ENCODE measurements at regions not wholly inside any gene's neighbourhood (a gene's known extent, or its start where the extent isn't known, plus 50 kb on each side); places are given as distances from the start of the nearest gene placed in this dataset.
"Not testable (repeated sequence)": the region's sequence is repeated elsewhere in the genome, so short reads cannot be mapped to it uniquely, and the experiment has no call there.

- H3K36me3 ChIP-seq (ENCODE audit: control insufficient read depth, insufficient read depth, low read length) = no peaks in the 10 kb centered on the region
- 0 out of 2 replicates have a peak, but pooled peaks cover 1% of the 10 kb centered on the region for H3K4me1 ChIP-seq (ENCODE audit: control insufficient read depth, insufficient read depth, low read length)
- no peaks in the 10 kb centered on the region for H3K27me3 ChIP-seq (ENCODE audit: control insufficient read depth, insufficient read depth, low read length)
- no peak for DNase-seq (ENCODE audit: low read depth, low spot score)
- no peaks in the 10 kb centered on the region for H3K9me3 ChIP-seq (ENCODE audit: control insufficient read depth, insufficient read depth, low read length)
- no peak overlapping the region for H3K27ac ChIP-seq (ENCODE audit: low read length)
- no peak overlapping the region for H3K4me3 ChIP-seq (ENCODE audit: low read length)
- no CpG with 5 or more reads among the region's 6 CpGs for WGBS (ENCODE audit: insufficient coverage, insufficient read length)
These were observed 515.3 kb upstream of the NR5A2 start for GRCh38 chr1:199512037-199512710.

GRCh38 chr1:199515261-199515660 lies 512.2 kb upstream of the NR5A2 start:
- no peaks in the 10 kb centered on the region for H3K27me3 ChIP-seq (ENCODE audit: control insufficient read depth, insufficient read depth, low read length)
- DNase-seq (ENCODE audit: low read depth, low spot score) = no peak
- H3K4me3 ChIP-seq (ENCODE audit: low read length) = no peak overlapping the region
- 0 out of 2 replicates have a peak, but pooled peaks cover 1% of the 10 kb centered on the region for H3K4me1 ChIP-seq (ENCODE audit: control insufficient read depth, insufficient read depth, low read length)
- H3K27ac ChIP-seq (ENCODE audit: low read length) = no peak overlapping the region
- 100% methylated on average over 1 of the region's 4 CpGs for WGBS (ENCODE audit: insufficient coverage, insufficient read length)
- no peaks in the 10 kb centered on the region for H3K9me3 ChIP-seq (ENCODE audit: control insufficient read depth, insufficient read depth, low read length)
- no peaks in the 10 kb centered on the region for H3K36me3 ChIP-seq (ENCODE audit: control insufficient read depth, insufficient read depth, low read length)

- Histone ChIP-seq H3K27ac (ENCODE audit: low read length) (no peak overlapping the region), H3K4me1 (ENCODE audit: control insufficient read depth, insufficient read depth, low read length) (no peaks in the 10 kb centered on the region), H3K4me3 (ENCODE audit: low read length) (no peak overlapping the region), H3K36me3 (ENCODE audit: control insufficient read depth, insufficient read depth, low read length) (no peaks in the 10 kb centered on the region), H3K27me3 (ENCODE audit: control insufficient read depth, insufficient read depth, low read length) (no peaks in the 10 kb centered on the region), H3K9me3 (ENCODE audit: control insufficient read depth, insufficient read depth, low read length) (no peaks in the 10 kb centered on the region)
- WGBS (ENCODE audit: insufficient coverage, insufficient read length) = no CpG with 5 or more reads among the region's 1 CpG
- no peak for DNase-seq (ENCODE audit: low read depth, low spot score)
These were observed 505.2 kb upstream of the NR5A2 start for GRCh38 chr1:199522338-199522737.

GRCh38 chr1:199522936-199523335 lies 504.6 kb upstream of the NR5A2 start:
- WGBS (ENCODE audit: insufficient coverage, insufficient read length) = no CpG with 5 or more reads among the region's 2 CpGs
- no peaks in the 10 kb centered on the region for H3K9me3 ChIP-seq (ENCODE audit: control insufficient read depth, insufficient read depth, low read length)
- H3K27ac ChIP-seq (ENCODE audit: low read length) = no peak overlapping the region

GRCh38 chr1:199529324-199529723 lies 498.2 kb upstream of the NR5A2 start:
- H3K36me3 ChIP-seq (ENCODE audit: control insufficient read depth, insufficient read depth, low read length) = no peaks in the 10 kb centered on the region
- H3K4me3 ChIP-seq (ENCODE audit: low read length) = no peak overlapping the region
- WGBS (ENCODE audit: insufficient coverage, insufficient read length) = no CpG with 5 or more reads among the region's 1 CpG
- 0 out of 2 replicates have a peak, but pooled peaks cover 2% of the 10 kb centered on the region for H3K9me3 ChIP-seq (ENCODE audit: control insufficient read depth, insufficient read depth, low read length)
- no peak for DNase-seq (ENCODE audit: low read depth, low spot score)
- no peak overlapping the region for H3K27ac ChIP-seq (ENCODE audit: low read length)
- H3K4me1 ChIP-seq (ENCODE audit: control insufficient read depth, insufficient read depth, low read length) = no peaks in the 10 kb centered on the region
- no peaks in the 10 kb centered on the region for H3K27me3 ChIP-seq (ENCODE audit: control insufficient read depth, insufficient read depth, low read length)

More at GRCh38 chr1:199522936-199523335, 504.6 kb upstream of the NR5A2 start:
- Histone ChIP-seq H3K36me3 (ENCODE audit: control insufficient read depth, insufficient read depth, low read length) (no peaks in the 10 kb centered on the region), H3K4me1 (ENCODE audit: control insufficient read depth, insufficient read depth, low read length) (no peaks in the 10 kb centered on the region), H3K4me3 (ENCODE audit: low read length) (no peak overlapping the region), H3K27me3 (ENCODE audit: control insufficient read depth, insufficient read depth, low read length) (no peaks in the 10 kb centered on the region)
- DNase-seq (ENCODE audit: low read depth, low spot score) = no peak

- not testable (repeated sequence) for H3K36me3 ChIP-seq (ENCODE audit: control insufficient read depth, insufficient read depth, low read length); H3K4me3 ChIP-seq (ENCODE audit: low read length); H3K9me3 ChIP-seq (ENCODE audit: control insufficient read depth, insufficient read depth, low read length); DNase-seq (ENCODE audit: low read depth, low spot score); H3K27ac ChIP-seq (ENCODE audit: low read length); H3K27me3 ChIP-seq (ENCODE audit: control insufficient read depth, insufficient read depth, low read length); H3K4me1 ChIP-seq (ENCODE audit: control insufficient read depth, insufficient read depth, low read length)
- no CpG with 5 or more reads among the region's 4 CpGs for WGBS (ENCODE audit: insufficient coverage, insufficient read length)
These were observed 494.1 kb upstream of the NR5A2 start for GRCh38 chr1:199533361-199533760.

- Histone ChIP-seq H3K9me3 (ENCODE audit: control insufficient read depth, insufficient read depth, low read length) (no peaks in the 10 kb centered on the region), H3K27me3 (ENCODE audit: control insufficient read depth, insufficient read depth, low read length) (no peaks in the 10 kb centered on the region), H3K4me1 (ENCODE audit: control insufficient read depth, insufficient read depth, low read length) (no peaks in the 10 kb centered on the region; the same call in 1 of the 2 replicates), H3K36me3 (ENCODE audit: control insufficient read depth, insufficient read depth, low read length) (no peaks in the 10 kb centered on the region), H3K4me3 (ENCODE audit: low read length) (no peak overlapping the region), H3K27ac (ENCODE audit: low read length) (no peak overlapping the region)
- DNase-seq (ENCODE audit: low read depth, low spot score) = peak; percentile 9
- WGBS (ENCODE audit: insufficient coverage, insufficient read length) = no CpG with 5 or more reads among the region's 1 CpG
These were observed 481.7 kb upstream of the NR5A2 start for GRCh38 chr1:199545780-199546179.

- no CpG with 5 or more reads among the region's 2 CpGs for WGBS (ENCODE audit: insufficient coverage, insufficient read length)
- H3K9me3 ChIP-seq (ENCODE audit: control insufficient read depth, insufficient read depth, low read length) = no peaks in the 10 kb centered on the region
- no peaks in the 10 kb centered on the region for H3K36me3 ChIP-seq (ENCODE audit: control insufficient read depth, insufficient read depth, low read length)
- H3K27me3 ChIP-seq (ENCODE audit: control insufficient read depth, insufficient read depth, low read length) = no peaks in the 10 kb centered on the region
- H3K27ac ChIP-seq (ENCODE audit: low read length) = no peak overlapping the region
- no peak for DNase-seq (ENCODE audit: low read depth, low spot score)
- H3K4me1 ChIP-seq (ENCODE audit: control insufficient read depth, insufficient read depth, low read length) = no peaks in the 10 kb centered on the region; the same call in 1 of the 2 replicates
- no peak overlapping the region for H3K4me3 ChIP-seq (ENCODE audit: low read length)
These were observed 481.2 kb upstream of the NR5A2 start for GRCh38 chr1:199546323-199546722.

- no CpG with 5 or more reads among the region's 2 CpGs for WGBS (ENCODE audit: insufficient coverage, insufficient read length)
- H3K27ac ChIP-seq (ENCODE audit: low read length) = no peak overlapping the region
- no peaks in the 10 kb centered on the region for H3K27me3 ChIP-seq (ENCODE audit: control insufficient read depth, insufficient read depth, low read length)
- no peaks in the 10 kb centered on the region for H3K9me3 ChIP-seq (ENCODE audit: control insufficient read depth, insufficient read depth, low read length)
- DNase-seq (ENCODE audit: low read depth, low spot score) = no peak
- H3K36me3 ChIP-seq (ENCODE audit: control insufficient read depth, insufficient read depth, low read length) = no peaks in the 10 kb centered on the region
- no peaks in the 10 kb centered on the region; the same call in 1 of the 2 replicates for H3K4me1 ChIP-seq (ENCODE audit: control insufficient read depth, insufficient read depth, low read length)
- no peak overlapping the region for H3K4me3 ChIP-seq (ENCODE audit: low read length)
These were observed 478.1 kb upstream of the NR5A2 start for GRCh38 chr1:199549421-199549820.

- Histone ChIP-seq H3K36me3 (ENCODE audit: control insufficient read depth, insufficient read depth, low read length) (no peaks in the 10 kb centered on the region), H3K4me1 (ENCODE audit: control insufficient read depth, insufficient read depth, low read length) (no peaks in the 10 kb centered on the region; the same call in 1 of the 2 replicates), H3K4me3 (ENCODE audit: low read length) (no peak overlapping the region), H3K27me3 (ENCODE audit: control insufficient read depth, insufficient read depth, low read length) (no peaks in the 10 kb centered on the region), H3K9me3 (ENCODE audit: control insufficient read depth, insufficient read depth, low read length) (no peaks in the 10 kb centered on the region), H3K27ac (ENCODE audit: low read length) (no peak overlapping the region)
- WGBS (ENCODE audit: insufficient coverage, insufficient read length) = no CpG with 5 or more reads among the region's 4 CpGs
- no peak for DNase-seq (ENCODE audit: low read depth, low spot score)
These were observed 477.1 kb upstream of the NR5A2 start for GRCh38 chr1:199550199-199551065.
